Left ventricle myocardium inferior (tissue), 1 donor: ENCODE measurements at regions not wholly inside any gene's neighbourhood (a gene's known extent, or its start where the extent isn't known, plus 50 kb on each side); places are given as distances from the start of the nearest gene placed in this dataset.

ENCODE experiments used
- DNase-seq: peaks from one replicate; pipeline ENCODE4 v3.0.0-alpha.2; 2020
- H3K27ac ChIP-seq: fragments of 200-600 bp; replicated peaks from 2 replicates; pipeline ENCODE4 v1.8.0; 2021
- H3K27me3 ChIP-seq: fragments of 200-600 bp; 2 replicates; pipeline ENCODE4 v1.8.0; 2021; ENCODE audit warnings: low read depth
- H3K36me3 ChIP-seq: fragments of 200-600 bp; 2 replicates; pipeline ENCODE4 v1.8.0; 2021
- H3K4me1 ChIP-seq: fragments of 200-600 bp; 2 replicates; pipeline ENCODE4 v1.8.0; 2021
- H3K4me3 ChIP-seq: fragments of 200-600 bp; 2 replicates; pipeline ENCODE4 v1.8.0; 2021; ENCODE audit warnings: mild to moderate bottlenecking, moderate library complexity
- H3K9me3 ChIP-seq: fragments of 200-600 bp; replicated peaks from 2 replicates; pipeline ENCODE4 v1.8.0; 2021
- intact Hi-C: fragments of 100-400 bp; cut with micrococcal nuclease; formaldehyde crosslinking; loops from one replicate; pipeline ENCODE4 v1.11.0; 2022
- TF ChIP-seq, protein P1 (sequence below): fragments of 200-600 bp; IDR thresholded peaks from 2 replicates; pipeline ENCODE4 v1.8.0; 2021; ENCODE audit warnings: antibody characterized with exemption, mild to moderate bottlenecking, borderline replicate concordance
- donor health status: DM: no; HTN: yes; CAD: no; lungs with severe emphysema.

- TF ChIP-seq, protein P1, sequence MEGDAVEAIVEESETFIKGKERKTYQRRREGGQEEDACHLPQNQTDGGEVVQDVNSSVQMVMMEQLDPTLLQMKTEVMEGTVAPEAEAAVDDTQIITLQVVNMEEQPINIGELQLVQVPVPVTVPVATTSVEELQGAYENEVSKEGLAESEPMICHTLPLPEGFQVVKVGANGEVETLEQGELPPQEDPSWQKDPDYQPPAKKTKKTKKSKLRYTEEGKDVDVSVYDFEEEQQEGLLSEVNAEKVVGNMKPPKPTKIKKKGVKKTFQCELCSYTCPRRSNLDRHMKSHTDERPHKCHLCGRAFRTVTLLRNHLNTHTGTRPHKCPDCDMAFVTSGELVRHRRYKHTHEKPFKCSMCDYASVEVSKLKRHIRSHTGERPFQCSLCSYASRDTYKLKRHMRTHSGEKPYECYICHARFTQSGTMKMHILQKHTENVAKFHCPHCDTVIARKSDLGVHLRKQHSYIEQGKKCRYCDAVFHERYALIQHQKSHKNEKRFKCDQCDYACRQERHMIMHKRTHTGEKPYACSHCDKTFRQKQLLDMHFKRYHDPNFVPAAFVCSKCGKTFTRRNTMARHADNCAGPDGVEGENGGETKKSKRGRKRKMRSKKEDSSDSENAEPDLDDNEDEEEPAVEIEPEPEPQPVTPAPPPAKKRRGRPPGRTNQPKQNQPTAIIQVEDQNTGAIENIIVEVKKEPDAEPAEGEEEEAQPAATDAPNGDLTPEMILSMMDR = no peak
- Histone ChIP-seq H3K36me3 (no peaks in the 10 kb centered on the region), H3K27me3 (no peaks in the 10 kb centered on the region), H3K4me1 (no peaks in the 10 kb centered on the region), H3K27ac (no peak overlapping the region), H3K9me3 (peaks cover 32% of the 10 kb centered on the region), H3K4me3 (no peak overlapping the region)
- intact Hi-C loops = no loop called here
- no peak for DNase-seq
Observed at GRCh38 chr7:53661645-53662217, 626.3 kb downstream of the POM121L12 start.

DNA sequence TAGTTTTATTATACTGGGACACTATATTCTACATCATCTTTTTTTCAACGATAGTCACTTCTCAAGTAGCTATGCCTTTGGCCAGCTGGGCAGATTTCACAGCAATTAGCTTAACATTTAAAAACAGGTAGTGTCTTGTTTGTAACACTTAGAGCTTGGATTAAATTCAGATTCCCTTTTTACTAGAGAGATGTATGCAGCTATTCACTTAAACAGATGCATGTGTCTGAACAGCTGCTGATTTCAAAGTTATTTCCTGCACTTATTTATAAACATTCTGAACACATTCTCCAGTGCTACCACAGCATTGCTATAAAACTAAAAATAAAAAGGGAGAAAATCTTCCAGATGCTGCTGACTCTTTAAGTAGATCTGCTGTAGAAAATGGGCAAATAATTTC lies 637.2 kb downstream of the POM121L12 start:
- intact Hi-C loops = no loop called here
- H3K4me1 ChIP-seq = no peaks in the 10 kb centered on the region
- TF ChIP-seq, protein P1 = no peak
- H3K9me3 ChIP-seq = peaks cover 24% of the 10 kb centered on the region
- H3K36me3 ChIP-seq = no peaks in the 10 kb centered on the region
- no peak overlapping the region for H3K4me3 ChIP-seq
- no peak overlapping the region for H3K27ac ChIP-seq
- no peaks in the 10 kb centered on the region for H3K27me3 ChIP-seq
- no peak for DNase-seq

DNA sequence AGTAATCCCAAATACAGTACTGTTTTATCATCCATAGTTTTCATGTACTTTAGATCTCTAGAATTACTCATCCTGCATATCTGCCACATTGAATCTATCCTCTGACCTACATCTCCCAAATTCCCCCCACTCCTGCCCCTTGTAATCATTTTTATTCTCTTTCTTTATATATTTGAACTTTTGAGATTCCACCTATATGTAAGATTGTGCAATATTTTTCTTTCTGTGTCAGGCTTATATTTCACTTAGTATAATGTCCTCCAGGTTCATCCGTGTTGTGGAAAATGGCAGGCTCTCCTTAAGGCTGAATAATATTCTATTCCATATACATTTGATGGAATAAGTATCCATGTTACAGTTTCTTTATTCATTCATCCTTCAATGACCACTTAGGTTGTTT lies 640.4 kb downstream of the POM121L12 start:
- H3K9me3 ChIP-seq = peaks cover 33% of the 10 kb centered on the region
- H3K27me3 ChIP-seq = no peaks in the 10 kb centered on the region
- H3K36me3 ChIP-seq = no peaks in the 10 kb centered on the region
- intact Hi-C loops = no loop called here
- H3K4me3 ChIP-seq = no peak overlapping the region
- DNase-seq = no peak
- H3K27ac ChIP-seq = no peak overlapping the region
- TF ChIP-seq, protein P1 = no peak
- H3K4me1 ChIP-seq = no peaks in the 10 kb centered on the region

DNA sequence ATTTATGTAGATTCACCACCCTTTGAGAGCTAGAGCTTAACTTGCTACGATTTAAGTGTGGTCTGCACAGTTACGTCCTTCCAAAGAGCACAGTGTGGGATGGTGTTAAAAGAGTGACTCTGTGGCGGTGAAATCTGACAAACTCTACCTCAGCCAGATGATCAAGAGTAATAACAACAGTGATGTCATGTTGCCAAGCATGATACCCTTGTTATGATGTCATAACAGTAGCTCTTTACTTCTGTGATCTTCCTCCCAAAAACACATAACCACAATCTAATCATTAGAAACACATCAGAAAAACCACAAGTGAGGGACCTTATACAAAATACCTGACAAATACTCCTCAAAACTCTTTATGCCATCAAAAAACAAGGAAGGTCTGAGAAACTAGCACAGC lies 649.3 kb downstream of the POM121L12 start:
- Histone ChIP-seq H3K4me3 (no peak overlapping the region), H3K27ac (no peak overlapping the region), H3K36me3 (no peaks in the 10 kb centered on the region), H3K9me3 (peaks cover 13% of the 10 kb centered on the region), H3K27me3 (no peaks in the 10 kb centered on the region), H3K4me1 (no peaks in the 10 kb centered on the region)
- intact Hi-C loops = no loop called here
- DNase-seq = no peak
- TF ChIP-seq, protein P1 = no peak

DNA sequence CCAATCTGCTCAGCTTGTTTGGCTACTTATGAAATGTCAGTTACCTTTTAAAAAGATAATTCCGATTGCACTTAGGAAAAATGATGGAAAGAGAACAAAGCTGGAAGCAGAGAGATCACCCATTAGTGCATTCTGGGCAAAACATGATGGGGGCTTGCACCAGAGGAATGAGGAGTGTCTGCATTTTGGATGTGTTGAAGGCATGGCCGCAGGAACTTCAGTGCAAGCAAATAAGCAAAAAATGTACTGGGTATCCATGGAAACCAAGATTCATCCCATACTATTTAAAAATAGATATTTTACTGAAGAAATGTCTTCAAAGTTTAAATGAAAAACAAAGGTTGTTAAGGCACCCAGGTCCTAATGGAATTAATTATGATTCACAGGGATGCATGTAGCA lies 655.0 kb downstream of the POM121L12 start:
- peaks cover 13% of the 10 kb centered on the region for H3K9me3 ChIP-seq
- H3K27ac ChIP-seq = no peak overlapping the region
- H3K27me3 ChIP-seq = no peaks in the 10 kb centered on the region
- TF ChIP-seq, protein P1 = no peak
- DNase-seq = no peak
- intact Hi-C loops = no loop called here
- no peak overlapping the region for H3K4me3 ChIP-seq
- H3K36me3 ChIP-seq = no peaks in the 10 kb centered on the region
- no peaks in the 10 kb centered on the region for H3K4me1 ChIP-seq
